GM19395 (cell line): ENCODE measurements at regions not wholly inside any gene's neighbourhood (a gene's known extent, or its start where the extent isn't known, plus 50 kb on each side); places are given as distances from the start of the nearest gene placed in this dataset.
"Not testable (repeated sequence)": the region's sequence is repeated elsewhere in the genome, so short reads cannot be mapped to it uniquely, and the experiment has no call there.

Experiments used
- ATAC-seq: cut with Tn5 transposase; IDR thresholded peaks from one replicate; pipeline ENCODE4 v1.9.1; 2021; ENCODE audit warnings: mild to moderate bottlenecking, moderate library complexity; ENCODE audit not compliant: unreplicated experiment

DNA sequence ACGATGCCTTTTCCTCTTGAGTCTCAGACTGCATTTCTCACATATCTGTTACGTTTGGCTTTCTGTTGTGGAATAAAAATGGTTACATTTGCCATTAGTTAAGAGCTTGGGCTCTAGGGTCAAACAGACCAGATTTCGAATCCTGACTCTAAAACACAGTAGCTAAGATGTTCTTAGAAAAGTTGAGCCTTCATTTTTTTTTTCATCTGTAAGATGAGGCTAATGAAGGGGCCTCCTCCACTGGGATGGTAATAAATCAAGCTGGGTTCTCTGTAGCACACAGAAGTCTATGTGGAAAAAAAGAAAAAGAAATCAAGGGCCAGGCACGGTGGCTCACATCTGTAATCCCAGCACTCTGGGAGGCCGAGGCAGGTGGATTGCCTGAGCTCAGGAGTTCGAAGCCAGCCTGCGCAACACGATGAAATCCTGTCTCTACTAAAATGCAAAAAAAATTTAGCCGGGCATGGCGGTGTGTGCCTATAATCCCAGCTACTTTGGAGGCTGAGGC, 49.9 kb upstream of the CAPRIN1 start:
- no peak for ATAC-seq

DNA sequence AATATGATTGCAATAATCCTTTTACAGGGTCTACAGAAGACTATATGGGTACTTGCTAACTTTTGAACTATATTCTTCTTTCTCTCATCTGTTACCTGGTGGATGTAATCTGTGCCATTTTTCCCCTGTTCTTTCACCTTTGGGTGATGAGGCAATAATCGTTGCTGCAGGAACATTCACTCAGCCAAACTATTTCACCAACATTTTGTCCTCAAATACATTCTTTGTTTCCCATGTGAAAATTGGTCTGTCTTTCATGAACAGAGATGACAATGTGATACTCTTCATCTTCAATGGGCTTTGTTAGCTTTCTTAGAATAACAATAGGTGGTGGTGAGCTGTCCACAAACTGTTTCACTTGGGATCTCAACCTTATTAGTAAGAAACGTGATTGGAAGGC, 52.1 kb upstream of the CAPRIN1 start:
- no peak for ATAC-seq

- ATAC-seq, result no peak
These were observed 53.8 kb upstream of the CAPRIN1 start for GRCh38 chr11:33997584-33998251.

DNA sequence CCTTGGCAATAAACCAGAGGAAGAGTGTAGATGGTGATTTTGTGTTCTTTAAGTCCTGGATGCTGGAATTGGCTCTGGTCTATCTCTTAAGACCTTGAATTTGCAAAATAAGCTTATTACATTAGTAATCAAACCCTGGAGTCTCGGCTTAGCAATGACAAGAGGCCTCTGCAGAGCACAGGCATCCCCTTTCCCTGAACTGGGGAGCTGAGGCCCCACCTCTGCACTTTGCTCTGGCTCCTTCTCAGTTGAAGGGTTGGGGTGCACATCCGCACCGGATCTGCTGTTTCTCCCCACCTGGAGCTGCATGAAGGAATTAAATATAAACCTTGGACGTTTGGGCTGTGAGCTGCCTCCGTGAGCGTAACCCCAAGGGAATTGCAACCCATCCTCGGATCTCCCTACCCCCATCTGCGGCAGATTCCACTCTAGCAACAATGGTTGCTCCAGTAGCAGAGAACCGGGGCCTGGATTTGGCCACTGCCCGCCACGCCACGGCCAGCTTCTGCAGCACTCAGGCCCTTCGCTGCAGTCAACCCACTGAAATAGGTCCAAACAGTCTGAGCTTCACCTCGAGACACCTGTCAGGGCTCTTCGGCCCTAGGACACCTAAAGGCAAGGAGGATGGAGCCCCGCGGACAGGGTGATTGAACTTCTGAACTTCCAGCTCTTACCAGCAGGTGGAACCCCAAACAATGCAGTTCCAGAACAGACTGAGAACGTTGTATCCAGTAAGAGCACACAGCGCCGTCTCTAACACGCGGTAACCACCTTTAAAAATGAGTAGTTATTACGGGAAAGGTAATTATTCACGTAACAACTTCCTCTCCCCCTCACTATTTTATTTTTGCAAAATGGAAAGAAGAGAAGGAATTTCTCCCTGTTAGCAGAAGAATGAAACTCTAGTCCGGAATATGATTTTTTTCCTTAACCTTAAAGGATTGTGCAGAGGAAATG, 54.8 kb upstream of the CAPRIN1 start:
- ATAC-seq, result peak; percentile 81

- no peak for ATAC-seq
These were observed 56.6 kb upstream of the CAPRIN1 start for GRCh38 chr11:33994937-33995336.

DNA sequence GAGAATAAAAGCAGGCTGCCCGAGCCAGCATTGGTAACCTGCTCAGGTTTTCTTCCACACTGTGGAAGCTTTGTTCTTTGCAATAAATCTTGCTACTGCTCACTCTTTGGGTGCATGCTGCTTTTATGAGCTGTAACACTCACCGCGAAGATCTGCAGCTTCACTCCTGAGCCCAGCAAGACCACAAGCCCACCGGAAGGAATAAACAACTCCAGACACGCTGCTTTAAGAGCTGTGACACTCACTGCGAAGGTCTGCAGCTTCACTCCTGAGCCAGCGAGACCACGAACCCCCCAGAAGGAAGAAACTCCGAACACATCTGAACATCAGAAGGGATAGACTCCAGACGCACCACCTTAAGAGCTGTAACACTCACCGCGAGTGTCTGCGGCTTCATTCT, 60.4 kb upstream of the CAPRIN1 start:
- ATAC-seq, result not testable (repeated sequence)

DNA sequence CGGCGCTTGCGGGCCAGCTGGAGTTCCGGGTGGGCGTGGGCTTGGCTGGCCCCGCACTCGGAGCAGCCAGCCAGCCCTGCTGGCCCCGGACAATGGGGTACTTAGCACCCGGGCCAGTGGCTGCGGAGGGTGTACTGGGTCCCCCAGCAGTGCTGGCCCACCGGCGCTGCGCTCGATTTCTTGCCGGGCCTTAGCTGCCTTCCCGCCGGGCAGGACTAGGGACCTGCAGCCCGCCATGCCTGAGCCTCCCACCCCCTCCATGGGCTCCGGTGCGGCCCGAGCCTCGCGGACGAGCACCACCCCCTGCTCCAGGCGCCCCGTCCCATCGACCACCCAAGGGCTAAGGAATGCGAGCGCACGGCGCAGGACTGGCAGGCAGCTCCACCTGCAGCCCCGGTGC, 61.4 kb upstream of the CAPRIN1 start:
- ATAC-seq, result not testable (repeated sequence)

DNA sequence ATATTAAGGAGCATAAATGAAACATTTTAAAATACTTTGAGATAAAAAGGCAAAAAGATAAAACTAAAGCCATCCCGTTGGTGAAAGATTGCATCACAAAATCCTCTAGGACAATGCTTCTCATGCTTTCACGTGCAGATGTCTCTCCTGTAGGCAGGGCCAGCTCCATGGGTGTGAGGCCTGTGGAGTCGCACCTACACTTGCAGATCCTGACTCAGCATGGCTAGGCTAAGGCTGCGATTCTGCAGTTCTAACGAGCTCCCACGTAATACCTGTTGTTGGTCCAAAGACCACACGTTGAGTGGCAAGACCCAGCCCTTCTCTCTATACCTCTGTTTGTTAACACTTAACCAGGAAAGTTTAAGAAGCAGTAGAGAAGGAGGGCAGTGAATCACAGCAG, 62.1 kb upstream of the CAPRIN1 start:
- no peak for ATAC-seq

DNA sequence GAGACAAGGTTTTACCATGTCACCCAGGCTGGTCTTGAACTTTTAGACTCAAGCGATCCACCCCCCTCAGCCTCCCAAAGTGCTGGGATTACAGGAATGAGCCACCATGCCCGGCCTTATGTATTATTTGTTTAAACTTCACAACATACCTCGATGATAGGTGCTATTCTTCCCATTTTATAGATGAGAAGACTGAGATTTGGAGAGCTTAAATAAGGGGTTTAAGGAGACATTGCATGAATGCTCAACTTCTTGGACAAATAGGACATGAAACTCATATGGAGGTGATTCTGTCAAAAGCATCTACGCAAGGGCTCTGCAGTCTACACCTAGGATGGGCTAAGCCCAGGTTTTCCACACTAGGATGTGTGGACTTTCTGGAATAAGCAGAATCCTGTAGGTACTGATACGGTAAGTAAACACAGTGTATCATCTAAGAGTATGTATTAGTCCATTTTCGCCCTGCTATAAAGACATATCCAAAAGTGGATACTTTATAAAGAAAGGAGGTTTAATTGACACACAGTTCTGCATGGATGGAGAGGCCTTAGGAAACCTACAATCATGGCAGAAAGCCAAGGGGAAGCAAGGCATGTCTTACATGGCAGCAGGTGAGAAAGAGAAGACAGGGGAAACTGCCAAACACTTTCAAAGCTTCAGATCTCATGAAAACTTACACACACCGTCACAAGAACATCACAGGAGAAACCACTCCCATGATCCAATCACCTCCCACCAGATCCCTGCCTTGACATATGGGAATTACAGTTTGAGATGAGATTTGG, 62.8 kb upstream of the CAPRIN1 start:
- no peak for ATAC-seq

- ATAC-seq, result peak; percentile 65
These were observed 63.5 kb upstream of the CAPRIN1 start for GRCh38 chr11:33987975-33988580.

- ATAC-seq, result no peak
These were observed 64.0 kb upstream of the CAPRIN1 start for GRCh38 chr11:33987545-33987944.

GRCh38 chr11:33986597-33987501, 64.7 kb upstream of the CAPRIN1 start:
- not testable (repeated sequence) for ATAC-seq

- no peak for ATAC-seq
These were observed 66.7 kb upstream of the CAPRIN1 start for GRCh38 chr11:33984682-33985389.

GRCh38 chr11:33982661-33983060, 68.9 kb upstream of the CAPRIN1 start:
- no peak for ATAC-seq

DNA sequence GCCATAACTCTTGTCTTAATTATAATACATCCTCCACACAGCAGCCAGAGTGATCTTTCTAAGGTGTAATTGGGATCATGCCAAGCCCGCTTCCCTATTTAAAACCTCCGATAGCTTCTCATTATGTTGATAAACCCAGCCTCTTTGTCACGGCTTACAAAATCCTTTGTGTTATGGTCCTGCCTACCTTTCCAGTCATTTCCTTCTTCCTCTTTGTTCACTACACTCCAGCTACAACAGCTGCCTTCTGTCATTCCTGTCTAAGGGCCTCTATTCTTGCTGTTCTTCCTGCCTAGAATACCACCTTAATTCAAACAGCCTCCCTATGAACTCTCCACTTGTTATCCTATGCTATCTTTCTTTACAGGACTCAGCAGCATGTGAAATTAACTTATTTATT, 70.6 kb upstream of the CAPRIN1 start:
- no peak for ATAC-seq

DNA sequence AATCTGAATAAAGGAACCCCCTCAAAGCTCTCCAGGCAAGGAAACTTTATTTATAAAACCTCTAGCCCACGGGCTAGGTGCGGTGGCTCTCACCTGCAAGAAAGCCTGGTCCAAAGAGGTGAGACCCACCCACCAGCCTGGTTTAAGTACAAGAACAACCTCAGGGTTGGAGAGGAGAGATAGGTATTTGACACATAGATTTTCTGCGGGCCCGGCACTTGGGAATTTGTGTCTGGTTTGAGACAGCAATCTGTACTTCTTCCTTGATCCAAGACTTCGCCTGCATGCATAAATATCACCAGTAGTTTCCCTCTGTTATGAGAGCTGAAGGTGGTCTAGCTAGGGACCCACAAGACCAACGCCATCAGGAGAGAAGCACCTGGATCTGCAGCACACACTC, 73.2 kb upstream of the CAPRIN1 start:
- no peak for ATAC-seq

DNA sequence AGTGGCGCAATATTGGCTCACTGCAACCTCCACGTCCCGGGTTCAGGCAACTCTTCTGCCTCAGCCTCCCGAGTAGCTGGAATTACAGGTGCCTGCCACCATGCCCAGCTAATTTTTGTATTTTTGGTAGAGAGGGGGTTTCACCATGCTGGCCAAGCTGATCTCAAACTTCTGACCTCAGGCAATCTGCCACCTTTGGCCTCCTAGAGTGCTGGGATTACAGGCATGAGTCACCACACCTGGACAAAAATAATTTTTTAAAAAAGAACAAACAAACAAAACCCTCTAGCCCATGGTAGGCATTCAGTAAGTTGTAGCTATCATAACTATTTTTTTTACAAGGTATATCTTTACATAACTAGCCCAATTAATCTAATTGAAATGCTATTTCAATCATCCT, 73.9 kb upstream of the CAPRIN1 start:
- no peak for ATAC-seq

- ATAC-seq, result no peak
These were observed 74.9 kb upstream of the CAPRIN1 start for GRCh38 chr11:33976495-33977199.
